ENCODE measurements at regions not wholly inside any gene's neighbourhood (a gene's known extent, or its start where the extent isn't known, plus 50 kb on each side); places are given as distances from the start of the nearest gene placed in this dataset.

DNA sequence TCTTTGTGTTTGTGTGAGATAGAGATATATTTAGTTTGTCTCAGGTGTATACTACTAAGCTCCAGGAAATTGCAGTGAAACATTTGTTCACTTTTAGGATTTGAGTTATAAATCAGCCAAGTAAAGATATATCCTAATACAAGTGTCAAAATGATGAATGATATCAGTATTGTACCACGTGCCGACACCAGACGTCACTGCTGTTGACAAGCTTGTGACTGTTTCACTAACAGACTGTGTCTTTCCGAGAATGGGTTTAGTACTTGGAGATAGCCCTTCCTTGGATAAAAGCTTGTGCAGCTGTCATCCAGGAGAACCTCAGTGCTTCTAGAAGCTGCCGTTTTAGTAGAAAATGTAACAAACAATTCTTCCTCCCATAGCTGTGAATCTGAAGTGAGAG, 343.3 kb downstream of the FBXO8 start:
- Histone ChIP-seq H3K9ac (ENCODE audit: insufficient read depth in 1 of 2, low read depth in 2 of 2, low read length in 2 of 2) (no peak overlapping the region), H4K20me1 (replicated peaks; ENCODE audit: control insufficient read depth, insufficient read depth, low read length) (no peaks in the 10 kb centered on the region), H3K79me2 (ENCODE audit: control insufficient read depth, insufficient read depth, low read length) (no peaks in the 10 kb centered on the region), H3K4me1 (replicated peaks in 1 of 2; ENCODE audit: control insufficient read depth in 2 of 2, insufficient read depth in 2 of 2, low read length in 2 of 2) (no peaks in the 10 kb centered on the region), H2AFZ (ENCODE audit: low read depth, low read length) (no peak overlapping the region), H3K4me3 (no peak overlapping the region), H3K27ac (ENCODE audit: extremely low read depth, low read depth, low read length) (no peak overlapping the region), H3K36me3 (ENCODE audit: control insufficient read depth, insufficient read depth, low read length) (no peaks in the 10 kb centered on the region), H3K27me3 (ENCODE audit: control insufficient read depth in 2 of 2, insufficient read depth in 2 of 2, low read length in 2 of 2) (no peaks in the 10 kb centered on the region), H3K9me1 (ENCODE audit: control insufficient read depth, insufficient read depth, low read length) (no peaks in the 10 kb centered on the region), H3K9me3 (replicated peaks; ENCODE audit: control insufficient read depth, insufficient read depth, low read depth, low read length) (no peaks in the 10 kb centered on the region), H3K4me2 (ENCODE audit: insufficient read depth, low read length) (no peak overlapping the region)
- ChIA-PET POLR2A (no interaction called here), CTCF (ENCODE audit: low intra/inter-chr PET ratio) (no interaction called here)
- TF ChIP-seq, protein P1, sequence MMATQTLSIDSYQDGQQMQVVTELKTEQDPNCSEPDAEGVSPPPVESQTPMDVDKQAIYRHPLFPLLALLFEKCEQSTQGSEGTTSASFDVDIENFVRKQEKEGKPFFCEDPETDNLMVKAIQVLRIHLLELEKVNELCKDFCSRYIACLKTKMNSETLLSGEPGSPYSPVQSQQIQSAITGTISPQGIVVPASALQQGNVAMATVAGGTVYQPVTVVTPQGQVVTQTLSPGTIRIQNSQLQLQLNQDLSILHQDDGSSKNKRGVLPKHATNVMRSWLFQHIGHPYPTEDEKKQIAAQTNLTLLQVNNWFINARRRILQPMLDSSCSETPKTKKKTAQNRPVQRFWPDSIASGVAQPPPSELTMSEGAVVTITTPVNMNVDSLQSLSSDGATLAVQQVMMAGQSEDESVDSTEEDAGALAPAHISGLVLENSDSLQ (IDR thresholded peaks at IDR 0.05), result peak; percentile 56
- TF ChIP-seq, protein P2, sequence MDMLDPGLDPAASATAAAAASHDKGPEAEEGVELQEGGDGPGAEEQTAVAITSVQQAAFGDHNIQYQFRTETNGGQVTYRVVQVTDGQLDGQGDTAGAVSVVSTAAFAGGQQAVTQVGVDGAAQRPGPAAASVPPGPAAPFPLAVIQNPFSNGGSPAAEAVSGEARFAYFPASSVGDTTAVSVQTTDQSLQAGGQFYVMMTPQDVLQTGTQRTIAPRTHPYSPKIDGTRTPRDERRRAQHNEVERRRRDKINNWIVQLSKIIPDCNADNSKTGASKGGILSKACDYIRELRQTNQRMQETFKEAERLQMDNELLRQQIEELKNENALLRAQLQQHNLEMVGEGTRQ (CRISPR knock-in tag; IDR thresholded peaks at IDR 0.05), result peak; percentile 33; the same call in 1 of the 2 replicates
- TF ChIP-seq, protein P3, sequence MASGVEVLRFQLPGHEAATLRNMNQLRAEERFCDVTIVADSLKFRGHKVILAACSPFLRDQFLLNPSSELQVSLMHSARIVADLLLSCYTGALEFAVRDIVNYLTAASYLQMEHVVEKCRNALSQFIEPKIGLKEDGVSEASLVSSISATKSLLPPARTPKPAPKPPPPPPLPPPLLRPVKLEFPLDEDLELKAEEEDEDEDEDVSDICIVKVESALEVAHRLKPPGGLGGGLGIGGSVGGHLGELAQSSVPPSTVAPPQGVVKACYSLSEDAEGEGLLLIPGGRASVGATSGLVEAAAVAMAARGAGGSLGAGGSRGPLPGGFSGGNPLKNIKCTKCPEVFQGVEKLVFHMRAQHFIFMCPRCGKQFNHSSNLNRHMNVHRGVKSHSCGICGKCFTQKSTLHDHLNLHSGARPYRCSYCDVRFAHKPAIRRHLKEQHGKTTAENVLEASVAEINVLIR (CRISPR knock-in tag; IDR thresholded peaks at IDR 0.05), result no peak
- no peak for TF ChIP-seq NR2C2 (CRISPR knock-in tag; IDR thresholded peaks at IDR 0.05)
- TF ChIP-seq NR2C2 (tag; IDR thresholded peaks at IDR 0.05), result no peak
- TF ChIP-seq PBX2 (CRISPR knock-in tag; IDR thresholded peaks at IDR 0.05; ENCODE audit: low read depth), result no peak
- peak; percentile 61 for TF ChIP-seq PBX2 (tag; conservative IDR thresholded peaks at IDR 0.05; ENCODE audit: low read depth)
- peak; percentile 25; the same call in 1 of the 2 replicates for TF ChIP-seq RAD51 (IDR thresholded peaks at IDR 0.05; ENCODE audit: borderline replicate concordance, low read depth)
- peak; percentile 90 for TF ChIP-seq MEIS2 (IDR thresholded peaks at IDR 0.05; ENCODE audit: partially characterized antibody)
- TF ChIP-seq DMBX1 (CRISPR knock-in tag; IDR thresholded peaks at IDR 0.05; ENCODE audit: borderline replicate concordance), result no peak
- 0 out of 2 replicates have a peak, but pooled peaks have one; percentile 19 for TF ChIP-seq BHLHE40 (IDR thresholded peaks at IDR 0.05; ENCODE audit: low read length)
- TF ChIP-seq ATF1 (CRISPR knock-in tag; IDR thresholded peaks at IDR 0.05), result no peak
- 0 out of 2 replicates have a peak, but pooled peaks have one; percentile 23 for TF ChIP-seq ATF1 (tag; IDR thresholded peaks at IDR 0.05)
- no peak for TF ChIP-seq MTA1 (IDR thresholded peaks at IDR 0.05; ENCODE audit: borderline replicate concordance)
- in situ Hi-C loops (cut with MboI) (no loop called here), intact Hi-C loops (cut with micrococcal nuclease) (no loop called here)
- no TSS peak for BruUV-seq (replicated peaks)
- no peak for DNase-seq (ENCODE audit: extremely low read depth in 1 of 4, low spot score in 3 of 4)
- ATAC-seq, result no peak
- WGBS (ENCODE audit: insufficient coverage, low coverage, missing lambda C conversion rate), result under 1% methylated on average over 5 of the region's 5 CpGs
- no peak for FAIRE-seq

All from K562 (cell line).